NCI-H460 (cell line): ENCODE measurements at regions not wholly inside any gene's neighbourhood (a gene's known extent, or its start where the extent isn't known, plus 50 kb on each side); places are given as distances from the start of the nearest gene placed in this dataset.
"Not testable (repeated sequence)": the region's sequence is repeated elsewhere in the genome, so short reads cannot be mapped to it uniquely, and the experiment has no call there.

Experiments used
- DNase-seq: peaks from one replicate; pipeline ENCODE4 v3.0.0-alpha.2; 2016; ENCODE audit warnings: low read depth; ENCODE audit errors: extremely low read depth

- DNase-seq = no peak
These were observed 398.4 kb downstream of the NUP35 start for GRCh38 chr2:183522489-183523266.

GRCh38 chr2:183530333-183530901 is 406.2 kb downstream of the NUP35 start:
- DNase-seq = no peak

GRCh38 chr2:183532514-183532913 is 408.3 kb downstream of the NUP35 start:
- no peak for DNase-seq

- DNase-seq = no peak
These were observed 408.8 kb downstream of the NUP35 start for GRCh38 chr2:183533021-183533420.

GRCh38 chr2:183536290-183536689 is 412.0 kb downstream of the NUP35 start:
- no peak for DNase-seq

GRCh38 chr2:183536714-183537113 is 412.5 kb downstream of the NUP35 start:
- DNase-seq = no peak

- no peak for DNase-seq
These were observed 417.5 kb downstream of the NUP35 start for GRCh38 chr2:183541766-183542165.

- no peak for DNase-seq
These were observed 418.4 kb downstream of the NUP35 start for GRCh38 chr2:183542606-183543005.

GRCh38 chr2:183543222-183543621 is 419.0 kb downstream of the NUP35 start:
- DNase-seq = no peak

GRCh38 chr2:183543731-183544130 is 419.5 kb downstream of the NUP35 start:
- no peak for DNase-seq

- not testable (repeated sequence) for DNase-seq
These were observed 422.5 kb downstream of the NUP35 start for GRCh38 chr2:183546560-183547350.

- no peak for DNase-seq
These were observed 428.5 kb downstream of the NUP35 start for GRCh38 chr2:183552716-183553115.

GRCh38 chr2:183564726-183565125 is 440.5 kb downstream of the NUP35 start:
- no peak for DNase-seq

GRCh38 chr2:183575481-183575880 is 451.2 kb downstream of the NUP35 start:
- DNase-seq = no peak

GRCh38 chr2:183579686-183580085 is 455.4 kb downstream of the NUP35 start:
- no peak for DNase-seq

- DNase-seq = no peak
These were observed 468.0 kb downstream of the NUP35 start for GRCh38 chr2:183592271-183592670.

GRCh38 chr2:183594150-183594549 is 469.9 kb downstream of the NUP35 start:
- no peak for DNase-seq

GRCh38 chr2:183597841-183598240 is 473.6 kb downstream of the NUP35 start:
- no peak for DNase-seq

GRCh38 chr2:183604065-183604464 is 479.8 kb downstream of the NUP35 start:
- no peak for DNase-seq

GRCh38 chr2:183605440-183605839 is 481.2 kb downstream of the NUP35 start:
- no peak for DNase-seq

- DNase-seq = no peak
These were observed 481.9 kb downstream of the NUP35 start for GRCh38 chr2:183606022-183606717.
